H1 (cell line): ENCODE measurements at regions not wholly inside any gene's neighbourhood (a gene's known extent, or its start where the extent isn't known, plus 50 kb on each side); places are given as distances from the start of the nearest gene placed in this dataset.

Experiments
- EZH2 ChIP-seq: fragments of 200-600 bp; sonication (generic); IDR thresholded peaks from 2 replicates; pipeline ENCODE4 v1.7.1; 2012; ENCODE audit warnings: low read depth, mild to moderate bottlenecking, moderate library complexity, low read length, inconsistent platforms; ENCODE audit not compliant: severe bottlenecking
- JUN ChIP-seq: IDR thresholded peaks from 2 replicates; pipeline ENCODE4 v1.6.1; 2011; ENCODE audit warnings: low read depth, mild to moderate bottlenecking, improper control_type of control experiment, low read length
- POLR2A ChIP-seq, 2 experiments: IDR thresholded peaks; 1 replicate in 1 of 2; 2 replicates in 1 of 2; pipeline ENCODE4 v1.6.1; 2011; ENCODE audit warnings: low read depth in 2 of 2, low read length in 2 of 2, mild to moderate bottlenecking in 2 of 2; ENCODE audit errors: control extremely low read depth in 1 of 2
- SP4 ChIP-seq: IDR thresholded peaks from 2 replicates; pipeline ENCODE4 v1.6.1; 2012; ENCODE audit warnings: low read length, inconsistent platforms
- SUZ12 ChIP-seq: fragments of 200-600 bp; sonication (generic); IDR thresholded peaks from 2 replicates; pipeline ENCODE4 v1.6.1; 2012; ENCODE audit warnings: mild to moderate bottlenecking, inconsistent platforms, low read length, moderate library complexity, mixed read lengths
- TF ChIP-seq, protein P1 (sequence below), 3 experiments: IDR thresholded peaks; 1 replicate in 2 of 3; 2 replicates in 1 of 3; pipeline versions ENCODE4 v1.5.1 to v1.6.1; 2011; ENCODE audit warnings: low read length in 3 of 3, mild to moderate bottlenecking in 3 of 3, inconsistent platforms in 2 of 3, low read depth in 1 of 3, moderate library complexity in 1 of 3; ENCODE audit not compliant: insufficient read depth in 1 of 3; ENCODE audit errors: control extremely low read depth in 1 of 3

DNA sequence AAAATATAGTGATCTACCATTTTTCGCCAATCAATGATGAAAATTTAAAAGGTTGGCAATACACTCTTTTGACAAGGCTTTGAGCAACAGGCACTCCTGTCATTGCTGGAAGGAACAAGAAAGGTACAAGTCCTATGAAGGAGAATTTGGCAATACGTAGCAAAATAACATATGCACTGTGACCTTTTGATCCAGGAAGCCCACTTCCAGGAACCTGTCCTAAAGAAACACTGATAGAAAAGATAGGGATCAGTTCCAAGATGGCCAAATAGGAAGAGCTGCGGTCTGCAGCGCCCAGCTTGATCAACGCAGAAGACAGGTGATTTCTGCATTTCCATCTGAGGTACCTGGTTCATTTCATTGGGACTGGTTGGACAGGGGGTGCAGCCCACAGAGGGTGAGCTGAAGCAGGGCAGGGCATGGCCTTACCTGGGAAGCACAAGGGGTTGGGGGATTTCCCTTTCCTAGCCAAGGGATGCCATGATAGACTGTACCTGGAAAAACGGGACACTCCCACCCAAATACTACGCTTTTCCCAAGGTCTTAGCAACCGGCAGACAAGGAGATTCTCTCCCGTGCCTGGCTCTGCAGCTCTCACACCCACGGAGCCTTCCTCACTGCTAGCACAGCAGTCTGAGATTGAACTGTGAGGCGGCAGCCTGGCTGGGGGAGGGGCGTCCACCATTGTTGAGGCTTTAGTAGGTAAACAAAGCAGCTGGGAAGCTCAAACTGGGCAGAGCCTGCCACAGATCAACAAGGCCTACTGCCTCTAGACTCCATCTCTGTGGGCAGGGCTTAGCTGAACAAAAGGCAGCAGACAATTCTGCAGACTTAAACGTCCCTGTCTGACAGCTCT lies 69.7 kb upstream of the GALNT18 start:
- TF ChIP-seq SP4 = no peak
- TF ChIP-seq, protein P1, sequence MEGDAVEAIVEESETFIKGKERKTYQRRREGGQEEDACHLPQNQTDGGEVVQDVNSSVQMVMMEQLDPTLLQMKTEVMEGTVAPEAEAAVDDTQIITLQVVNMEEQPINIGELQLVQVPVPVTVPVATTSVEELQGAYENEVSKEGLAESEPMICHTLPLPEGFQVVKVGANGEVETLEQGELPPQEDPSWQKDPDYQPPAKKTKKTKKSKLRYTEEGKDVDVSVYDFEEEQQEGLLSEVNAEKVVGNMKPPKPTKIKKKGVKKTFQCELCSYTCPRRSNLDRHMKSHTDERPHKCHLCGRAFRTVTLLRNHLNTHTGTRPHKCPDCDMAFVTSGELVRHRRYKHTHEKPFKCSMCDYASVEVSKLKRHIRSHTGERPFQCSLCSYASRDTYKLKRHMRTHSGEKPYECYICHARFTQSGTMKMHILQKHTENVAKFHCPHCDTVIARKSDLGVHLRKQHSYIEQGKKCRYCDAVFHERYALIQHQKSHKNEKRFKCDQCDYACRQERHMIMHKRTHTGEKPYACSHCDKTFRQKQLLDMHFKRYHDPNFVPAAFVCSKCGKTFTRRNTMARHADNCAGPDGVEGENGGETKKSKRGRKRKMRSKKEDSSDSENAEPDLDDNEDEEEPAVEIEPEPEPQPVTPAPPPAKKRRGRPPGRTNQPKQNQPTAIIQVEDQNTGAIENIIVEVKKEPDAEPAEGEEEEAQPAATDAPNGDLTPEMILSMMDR (IDR thresholded peaks at IDR 0.05; ENCODE audit: control extremely low read depth in 1 of 3, insufficient read depth in 1 of 3, low read depth in 1 of 3, low read length in 3 of 3) = no peak
- no peak for TF ChIP-seq EZH2
- TF ChIP-seq JUN = no peak
- peak in 1 of 2 experiments; percentile 65; a peak in 2 of 3 replicates for TF ChIP-seq POLR2A (IDR thresholded peaks at IDR 0.05; ENCODE audit: control extremely low read depth in 1 of 2, low read depth in 2 of 2, low read length in 2 of 2)
- no peak for TF ChIP-seq SUZ12
